HG02973 (cell line): ENCODE measurements at regions not wholly inside any gene's neighbourhood (a gene's known extent, or its start where the extent isn't known, plus 50 kb on each side); places are given as distances from the start of the nearest gene placed in this dataset.
"Not testable (repeated sequence)": the region's sequence is repeated elsewhere in the genome, so short reads cannot be mapped to it uniquely, and the experiment has no call there.

Experiments used
- ATAC-seq: cut with Tn5 transposase; IDR thresholded peaks from one replicate; pipeline ENCODE4 v1.9.1; 2021; ENCODE audit warnings: moderate library complexity; ENCODE audit not compliant: unreplicated experiment

GRCh38 chr5:87030699-87031098, 237.0 kb upstream of the RASA1 start:
- no peak for ATAC-seq

- ATAC-seq, result no peak
Measured at GRCh38 chr5:87034557-87034956, 233.1 kb upstream of the RASA1 start.

- no peak for ATAC-seq
Measured at GRCh38 chr5:87042554-87042953, 225.1 kb upstream of the RASA1 start.

- no peak for ATAC-seq
Measured at GRCh38 chr5:87048156-87048555, 219.5 kb upstream of the RASA1 start.

DNA sequence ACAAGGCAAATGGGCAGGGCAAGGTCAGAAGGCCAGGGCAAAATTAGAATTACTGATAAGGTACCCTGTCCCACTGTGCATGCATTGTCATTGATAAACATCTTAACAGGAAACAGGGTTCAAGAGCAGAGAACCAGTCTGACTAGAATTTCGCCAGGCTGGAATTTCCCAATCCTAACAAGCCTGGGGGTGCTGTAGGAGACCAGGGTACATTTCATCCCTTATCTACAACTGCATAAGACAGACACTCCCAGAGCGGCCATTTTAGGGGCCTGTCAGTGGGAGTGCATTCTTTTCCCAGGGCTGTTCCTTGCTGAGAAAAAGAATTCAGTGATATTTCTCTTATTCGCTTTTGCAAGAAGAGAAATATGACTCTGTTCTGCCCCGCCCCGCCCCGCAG, 218.7 kb upstream of the RASA1 start:
- not testable (repeated sequence) for ATAC-seq

GRCh38 chr5:87051502-87052113, 216.1 kb upstream of the RASA1 start:
- ATAC-seq, result no peak

DNA sequence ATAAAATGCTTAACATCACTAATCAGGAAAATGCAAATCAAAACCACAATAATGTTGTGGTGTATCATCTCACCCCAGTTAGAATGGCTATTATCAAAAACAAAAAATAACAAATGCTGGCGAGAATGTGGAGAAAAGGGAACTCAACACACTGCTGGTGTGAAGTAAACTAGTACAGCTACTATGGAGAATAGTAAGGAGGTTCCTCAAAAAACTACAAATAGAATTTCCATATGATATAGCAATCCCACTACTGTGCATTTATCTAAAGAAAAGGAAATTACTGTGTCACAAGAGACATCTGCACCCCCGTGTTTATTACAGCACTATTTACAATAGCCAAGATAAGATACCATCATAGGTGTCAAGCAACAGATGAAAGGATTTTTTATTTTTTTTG, 214.5 kb upstream of the RASA1 start:
- ATAC-seq, result no peak

GRCh38 chr5:87054821-87055220, 212.9 kb upstream of the RASA1 start:
- ATAC-seq, result no peak

DNA sequence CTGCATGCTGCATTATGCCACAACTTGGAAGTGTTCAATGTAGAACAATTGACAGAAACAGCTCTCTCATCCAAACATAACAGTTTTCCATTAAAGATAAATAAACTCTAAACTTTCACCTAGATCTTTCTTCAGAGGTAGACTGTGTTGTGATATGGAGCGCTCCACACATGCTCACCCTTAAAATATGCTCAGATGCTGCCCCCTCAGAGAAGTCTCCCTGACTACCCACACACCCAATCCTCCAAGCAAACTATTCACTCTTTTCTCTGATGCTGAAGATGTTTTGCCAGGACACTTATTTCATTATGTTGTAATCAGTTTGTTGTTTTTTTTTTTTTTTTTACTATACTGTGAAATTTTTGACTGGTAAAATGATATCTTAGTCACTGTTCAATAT, 206.6 kb upstream of the RASA1 start:
- no peak for ATAC-seq

GRCh38 chr5:87069311-87069710, 198.4 kb upstream of the RASA1 start:
- ATAC-seq, result no peak

GRCh38 chr5:87069974-87070608, 197.6 kb upstream of the RASA1 start:
- ATAC-seq, result peak; percentile 49

DNA sequence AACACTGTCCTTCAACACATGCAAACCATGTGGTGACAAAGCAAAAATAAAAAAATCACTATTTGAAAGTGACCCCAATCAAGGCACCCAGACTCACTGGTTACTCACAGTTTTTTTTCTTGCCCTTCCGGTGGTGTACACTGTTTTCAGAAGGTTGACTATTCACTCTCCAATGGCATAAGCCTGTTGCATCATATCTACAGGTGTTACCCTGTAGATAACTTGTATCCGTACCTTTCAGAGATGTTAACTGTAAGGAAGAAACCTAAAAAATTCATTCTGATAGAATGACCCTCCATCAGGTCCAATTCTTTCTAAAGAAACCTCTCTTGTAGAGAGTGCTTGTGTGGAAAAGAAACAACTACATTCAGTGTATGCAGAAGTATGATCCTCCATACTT, 193.6 kb upstream of the RASA1 start:
- no peak for ATAC-seq

DNA sequence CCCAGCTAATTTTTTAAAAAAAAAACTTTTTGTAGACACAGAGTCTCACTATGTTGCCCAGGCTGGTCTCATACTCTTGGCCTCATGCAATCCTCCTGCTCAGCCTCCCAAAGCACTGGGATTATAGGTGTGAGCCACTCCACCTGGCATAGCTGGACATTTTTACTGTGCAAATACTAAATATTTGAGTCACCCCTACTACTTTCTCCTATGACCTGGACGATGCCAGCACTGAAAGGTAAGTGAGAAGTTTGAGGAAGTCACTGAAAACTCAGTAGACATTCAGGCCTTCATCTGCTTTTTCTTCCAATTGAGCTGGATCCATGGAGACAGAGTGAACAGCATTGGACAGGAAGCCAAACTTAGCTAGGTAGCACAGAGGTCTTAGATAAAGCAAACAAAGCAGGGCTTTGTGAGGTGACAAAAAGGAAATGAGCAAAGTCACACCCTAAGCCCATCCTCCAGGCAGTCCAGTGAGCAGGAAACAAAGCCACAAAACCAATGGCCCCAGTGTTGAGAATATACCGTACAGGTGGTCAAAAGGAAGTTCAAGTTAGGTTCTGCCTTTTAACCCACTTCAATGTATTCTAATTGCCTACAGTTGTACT, 192.6 kb upstream of the RASA1 start:
- ATAC-seq, result peak; percentile 91

DNA sequence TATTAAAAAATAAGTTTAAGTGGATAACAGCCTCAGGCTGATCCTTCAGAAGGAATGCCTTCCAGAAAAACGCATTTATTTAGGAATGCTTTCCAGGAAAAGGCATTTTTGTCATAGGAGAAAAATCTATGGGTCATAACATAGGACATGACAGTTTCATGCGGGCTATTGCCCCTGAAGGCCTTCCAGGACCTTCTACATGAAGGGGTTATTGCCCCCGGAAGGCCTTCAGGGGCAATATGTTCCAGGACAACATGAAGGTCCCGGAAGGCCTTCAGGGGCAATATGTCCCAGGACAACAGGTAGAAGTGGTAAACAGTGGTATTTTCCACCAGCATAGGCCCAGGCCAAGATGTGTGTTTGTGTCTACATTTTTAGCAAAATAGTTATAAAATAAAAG, 191.3 kb upstream of the RASA1 start:
- no peak for ATAC-seq

- no peak for ATAC-seq
Measured at GRCh38 chr5:87076931-87077330, 190.8 kb upstream of the RASA1 start.

- ATAC-seq, result no peak
Measured at GRCh38 chr5:87079219-87079618, 188.5 kb upstream of the RASA1 start.

DNA sequence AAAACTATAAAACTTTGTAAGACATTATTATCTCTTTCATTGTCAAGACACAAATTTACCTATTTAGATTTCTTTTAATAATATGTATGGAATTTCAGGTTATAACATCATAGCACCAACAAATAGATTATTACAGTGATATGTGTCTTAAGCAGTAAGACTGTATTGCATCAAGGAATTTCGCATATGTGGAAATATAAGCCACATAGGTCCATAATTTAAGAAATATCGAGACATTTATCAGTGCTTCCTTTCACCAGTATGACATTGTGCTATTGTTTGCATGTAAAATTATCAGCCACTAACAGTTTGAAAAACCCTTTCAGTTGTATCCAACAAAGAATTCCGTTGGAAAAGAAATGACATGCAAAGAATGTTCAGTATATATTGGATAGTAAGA, 186.7 kb upstream of the RASA1 start:
- ATAC-seq, result no peak

GRCh38 chr5:87081511-87082372, 185.9 kb upstream of the RASA1 start:
- ATAC-seq, result peak; percentile 73

GRCh38 chr5:87094347-87094746, 173.3 kb upstream of the RASA1 start:
- no peak for ATAC-seq

- no peak for ATAC-seq
Measured at GRCh38 chr5:87094833-87095232, 172.8 kb upstream of the RASA1 start.

GRCh38 chr5:87095787-87096186, 171.9 kb upstream of the RASA1 start:
- no peak for ATAC-seq

- ATAC-seq, result no peak
Measured at GRCh38 chr5:87097664-87098063, 170.0 kb upstream of the RASA1 start.
